ENCODE measurements at regions not wholly inside any gene's neighbourhood (a gene's known extent, or its start where the extent isn't known, plus 50 kb on each side); places are given as distances from the start of the nearest gene placed in this dataset.

- TF ChIP-seq, protein P1, sequence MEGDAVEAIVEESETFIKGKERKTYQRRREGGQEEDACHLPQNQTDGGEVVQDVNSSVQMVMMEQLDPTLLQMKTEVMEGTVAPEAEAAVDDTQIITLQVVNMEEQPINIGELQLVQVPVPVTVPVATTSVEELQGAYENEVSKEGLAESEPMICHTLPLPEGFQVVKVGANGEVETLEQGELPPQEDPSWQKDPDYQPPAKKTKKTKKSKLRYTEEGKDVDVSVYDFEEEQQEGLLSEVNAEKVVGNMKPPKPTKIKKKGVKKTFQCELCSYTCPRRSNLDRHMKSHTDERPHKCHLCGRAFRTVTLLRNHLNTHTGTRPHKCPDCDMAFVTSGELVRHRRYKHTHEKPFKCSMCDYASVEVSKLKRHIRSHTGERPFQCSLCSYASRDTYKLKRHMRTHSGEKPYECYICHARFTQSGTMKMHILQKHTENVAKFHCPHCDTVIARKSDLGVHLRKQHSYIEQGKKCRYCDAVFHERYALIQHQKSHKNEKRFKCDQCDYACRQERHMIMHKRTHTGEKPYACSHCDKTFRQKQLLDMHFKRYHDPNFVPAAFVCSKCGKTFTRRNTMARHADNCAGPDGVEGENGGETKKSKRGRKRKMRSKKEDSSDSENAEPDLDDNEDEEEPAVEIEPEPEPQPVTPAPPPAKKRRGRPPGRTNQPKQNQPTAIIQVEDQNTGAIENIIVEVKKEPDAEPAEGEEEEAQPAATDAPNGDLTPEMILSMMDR (IDR thresholded peaks at IDR 0.05), result no peak
- no peak for TF ChIP-seq POLR2A (IDR thresholded peaks at IDR 0.05)
These were observed 497.9 kb upstream of the NEGR1 start for GRCh38 chr1:72780212-72780611.

Data from body of pancreas (tissue), 4 donors.